NT2/D1 (cell line): ENCODE measurements at regions not wholly inside any gene's neighbourhood (a gene's known extent, or its start where the extent isn't known, plus 50 kb on each side); places are given as distances from the start of the nearest gene placed in this dataset.

Experiments used
- DNase-seq: peaks from one replicate; pipeline ENCODE4 v3.0.0-alpha.2; 2011; ENCODE audit warnings: low read depth, low spot score
- H3K27me3 ChIP-seq: 2 replicates; pipeline ENCODE4 v1.6.0; 2011; ENCODE audit warnings: mild to moderate bottlenecking; ENCODE audit not compliant: insufficient read length, insufficient read depth
- H3K36me3 ChIP-seq: 2 replicates; pipeline ENCODE4 v1.6.1; 2011; ENCODE audit warnings: mild to moderate bottlenecking, low read length, mixed read lengths; ENCODE audit not compliant: insufficient read depth, insufficient read length
- H3K4me1 ChIP-seq: 2 replicates; pipeline ENCODE4 v1.5.1; 2011; ENCODE audit not compliant: insufficient read depth, insufficient read length
- H3K4me3 ChIP-seq: 2 replicates; pipeline ENCODE4 v1.5.1; 2011; ENCODE audit warnings: low read depth; ENCODE audit not compliant: insufficient read length
- H3K9ac ChIP-seq: 2 replicates; pipeline ENCODE4 v1.6.0; 2011; ENCODE audit warnings: low read depth; ENCODE audit not compliant: insufficient read length
- H3K9me3 ChIP-seq: 2 replicates; pipeline ENCODE4 v1.5.1; 2011; ENCODE audit warnings: mild to moderate bottlenecking, low read length; ENCODE audit not compliant: insufficient read depth
- SUZ12 ChIP-seq: IDR thresholded peaks from 2 replicates; pipeline ENCODE4 v1.6.1; 2011; ENCODE audit not compliant: insufficient read length, insufficient read depth; ENCODE audit errors: extremely low read depth
- YY1 ChIP-seq: IDR thresholded peaks from 2 replicates; pipeline ENCODE4 v1.6.1; 2011; ENCODE audit not compliant: insufficient read length, insufficient read depth
- ZNF274 ChIP-seq: IDR thresholded peaks from 2 replicates; pipeline ENCODE4 v1.6.1; 2011; ENCODE audit warnings: mild to moderate bottlenecking, low read depth, low read length

DNA sequence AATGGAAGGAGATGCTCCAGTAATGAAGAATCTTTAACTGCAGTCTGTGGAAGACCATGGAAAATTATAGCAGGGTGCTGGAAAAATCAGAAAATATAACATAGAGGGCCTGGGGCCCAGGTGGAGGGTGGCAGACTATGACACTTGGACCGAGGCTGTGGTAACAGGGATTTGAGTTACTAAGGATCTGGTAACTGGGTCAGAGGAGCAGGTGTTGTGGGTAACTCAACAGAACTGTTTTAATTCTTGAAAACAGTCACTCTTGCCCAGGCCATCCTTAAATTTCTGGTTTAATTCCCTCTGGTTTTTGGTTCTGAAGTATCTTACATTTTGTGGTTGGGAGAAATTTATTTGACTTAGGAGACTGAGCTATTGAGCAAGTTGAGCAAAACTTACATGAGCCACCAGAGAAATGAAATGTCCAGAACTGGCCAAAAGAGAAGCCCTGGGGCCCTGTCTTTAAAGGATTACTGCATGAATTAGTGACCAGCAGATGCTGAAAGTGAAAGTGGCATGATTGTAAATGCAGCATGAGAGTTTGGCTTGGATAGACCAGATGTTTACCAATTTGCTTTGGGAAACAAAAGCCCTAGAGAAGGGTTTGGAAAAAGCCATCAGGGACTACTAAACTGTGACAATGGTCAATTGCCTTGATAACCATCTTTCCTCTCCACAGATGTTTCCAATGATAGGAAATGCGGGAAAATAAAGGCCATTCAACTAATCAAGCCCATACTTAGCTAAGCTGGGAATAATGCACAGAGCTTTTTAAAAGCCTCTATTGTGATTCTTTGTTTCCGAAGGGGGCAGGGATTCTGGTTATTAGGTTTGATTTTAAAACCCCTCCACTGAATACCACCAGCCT, 374.9 kb upstream of the TGFBR2 start:
- Histone ChIP-seq H3K9me3 (no peaks in the 10 kb centered on the region), H3K27me3 (no peaks in the 10 kb centered on the region), H3K9ac (no peak overlapping the region), H3K36me3 (no peaks in the 10 kb centered on the region), H3K4me1 (no peaks in the 10 kb centered on the region), H3K4me3 (no peak overlapping the region)
- no peak for DNase-seq
- TF ChIP-seq ZNF274 (no peak), SUZ12 (no peak), YY1 (no peak)

DNA sequence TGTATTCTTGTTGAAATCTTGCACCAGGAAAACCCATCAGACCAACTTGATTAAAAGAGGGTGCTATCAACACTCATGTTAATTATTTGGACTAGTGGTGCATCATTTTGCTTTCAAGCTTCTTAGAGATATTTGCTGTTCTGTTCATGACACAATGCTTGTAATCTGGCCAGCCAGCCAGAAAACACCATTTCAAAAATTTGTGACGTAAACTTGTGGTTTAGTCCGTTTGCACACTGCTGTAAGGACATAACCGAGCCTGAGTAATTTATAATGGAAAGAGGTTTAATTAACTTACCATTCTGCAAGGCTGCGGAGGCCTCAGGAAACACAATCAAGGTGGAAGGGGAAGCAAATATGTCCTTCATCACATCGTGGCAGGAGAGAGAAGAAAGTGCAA, 374.3 kb upstream of the TGFBR2 start:
- no peak overlapping the region for H3K9ac ChIP-seq
- no peak for DNase-seq
- no peak overlapping the region for H3K4me3 ChIP-seq
- H3K36me3 ChIP-seq = no peaks in the 10 kb centered on the region
- no peaks in the 10 kb centered on the region for H3K27me3 ChIP-seq
- H3K9me3 ChIP-seq = no peaks in the 10 kb centered on the region
- TF ChIP-seq ZNF274 (no peak), SUZ12 (no peak), YY1 (no peak)
- H3K4me1 ChIP-seq = no peaks in the 10 kb centered on the region

DNA sequence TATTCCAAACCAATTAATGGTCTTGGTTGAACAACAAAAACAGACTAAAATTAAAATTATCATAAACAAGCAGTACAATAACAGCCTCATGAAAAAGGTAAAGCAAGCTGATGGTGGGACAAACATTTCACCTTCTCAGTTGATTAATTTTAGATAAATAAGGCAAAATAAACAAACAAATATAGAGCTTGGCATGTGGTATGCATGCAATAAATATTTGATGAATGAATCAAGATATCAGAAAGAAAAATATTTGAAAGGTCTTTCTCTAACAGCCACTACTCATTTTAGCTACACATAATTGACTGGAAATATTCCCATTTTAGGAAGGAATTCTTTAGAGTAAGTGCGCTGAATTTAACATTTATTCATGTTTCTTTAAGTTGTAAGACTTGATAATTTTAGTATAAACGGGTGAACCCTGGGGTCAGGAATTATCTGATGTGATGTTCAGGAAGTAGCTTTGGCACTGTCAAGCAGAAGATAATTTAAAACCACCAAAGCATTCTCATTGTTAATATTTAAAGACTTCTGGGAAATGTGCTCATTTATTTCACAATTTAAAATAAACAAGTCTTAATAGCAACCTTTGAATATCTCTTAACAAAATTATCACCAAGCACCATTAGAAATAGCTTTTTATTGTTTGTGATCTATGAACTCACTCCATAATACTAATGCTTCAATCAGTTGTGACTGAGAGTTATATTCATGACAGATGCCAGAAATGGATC, 372.3 kb upstream of the TGFBR2 start:
- no peaks in the 10 kb centered on the region for H3K36me3 ChIP-seq
- no peak for TF ChIP-seq SUZ12
- TF ChIP-seq YY1 = no peak
- TF ChIP-seq ZNF274 = no peak
- no peak overlapping the region for H3K4me3 ChIP-seq
- no peak for DNase-seq
- no peak overlapping the region for H3K9ac ChIP-seq
- H3K27me3 ChIP-seq = no peaks in the 10 kb centered on the region
- no peaks in the 10 kb centered on the region for H3K4me1 ChIP-seq
- H3K9me3 ChIP-seq = no peaks in the 10 kb centered on the region

DNA sequence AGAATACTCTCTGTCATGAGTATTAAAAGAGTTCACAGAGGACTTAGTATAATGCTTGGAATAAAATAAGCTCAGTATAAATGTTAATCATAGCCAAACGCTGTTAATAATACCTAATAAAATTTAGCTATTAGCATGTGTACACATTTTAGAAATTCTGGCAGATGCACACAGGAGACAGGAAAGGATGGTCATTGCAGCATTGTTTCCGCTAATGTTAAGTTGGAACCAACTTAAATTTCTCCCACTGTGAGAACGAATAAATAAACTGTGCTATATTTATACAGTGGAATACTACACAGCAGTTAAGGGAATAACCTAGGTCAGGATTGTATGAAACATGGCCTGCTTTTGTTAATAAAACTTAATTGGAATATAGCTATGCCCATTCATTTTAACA, 370.4 kb upstream of the TGFBR2 start:
- no peak overlapping the region for H3K9ac ChIP-seq
- no peaks in the 10 kb centered on the region for H3K9me3 ChIP-seq
- no peaks in the 10 kb centered on the region for H3K4me1 ChIP-seq
- no peak overlapping the region for H3K4me3 ChIP-seq
- H3K27me3 ChIP-seq = no peaks in the 10 kb centered on the region
- DNase-seq = no peak
- H3K36me3 ChIP-seq = no peaks in the 10 kb centered on the region
- no peak for TF ChIP-seq SUZ12
- TF ChIP-seq YY1 = no peak
- TF ChIP-seq ZNF274 = no peak

DNA sequence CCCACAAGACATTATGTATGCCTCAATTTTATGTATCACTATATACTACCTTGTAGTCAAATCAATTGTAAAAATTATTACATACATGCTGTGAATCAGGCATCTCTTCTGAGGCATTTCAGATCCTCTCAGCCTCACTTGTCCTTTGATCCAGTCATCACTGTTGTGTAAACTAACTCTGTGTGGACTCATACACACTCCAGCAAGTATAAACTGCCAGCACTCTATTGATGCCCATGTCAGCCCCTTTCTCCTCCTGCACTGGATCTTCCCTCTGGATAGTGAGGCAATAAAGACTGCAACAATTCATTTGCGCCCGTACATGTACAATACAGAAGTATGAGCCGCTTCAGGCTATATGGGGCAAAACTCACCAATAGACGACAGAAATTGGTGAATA, 364.7 kb upstream of the TGFBR2 start:
- H3K9ac ChIP-seq = no peak overlapping the region
- DNase-seq = no peak

DNA sequence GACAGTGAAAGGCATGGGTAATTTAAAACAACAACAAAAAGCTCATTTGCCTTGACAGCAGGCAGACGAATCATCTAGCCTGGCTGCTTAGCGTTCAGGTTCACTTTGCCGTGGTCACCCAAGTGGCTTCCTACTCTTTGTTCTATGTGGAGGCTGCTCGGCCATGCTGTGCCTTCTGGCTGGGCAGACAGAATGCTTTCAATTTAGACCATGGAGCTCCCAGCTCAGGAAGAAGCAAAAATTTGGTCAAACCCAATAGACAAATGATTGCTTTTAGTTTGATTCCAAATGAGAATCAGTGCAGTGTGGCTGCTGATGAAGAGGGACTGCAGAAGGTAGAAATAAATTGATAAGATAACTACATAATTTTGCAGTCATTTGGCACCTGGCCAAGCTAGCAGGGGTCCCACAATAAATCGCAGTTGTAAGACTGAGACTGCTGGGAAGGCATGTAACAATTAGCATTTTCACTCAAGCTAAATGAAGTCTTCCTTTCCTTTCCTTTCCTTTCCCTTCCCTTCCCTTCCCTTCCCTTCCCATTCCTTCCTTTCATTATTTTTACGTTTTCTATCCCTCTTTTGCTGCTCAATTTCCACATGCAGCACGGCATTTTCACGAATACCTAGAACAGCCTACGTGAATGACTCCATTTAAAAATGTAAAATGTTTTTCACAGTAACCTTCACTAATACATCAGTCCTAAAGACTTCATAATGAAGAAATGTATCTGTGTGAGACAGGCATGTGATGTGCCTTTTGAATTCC, 360.4 kb upstream of the TGFBR2 start:
- H3K36me3 ChIP-seq = no peaks in the 10 kb centered on the region

More for the DNA sequence above, 364.7 kb upstream of the TGFBR2 start:
- Histone ChIP-seq H3K36me3 (no peaks in the 10 kb centered on the region), H3K9me3 (no peaks in the 10 kb centered on the region), H3K4me1 (no peaks in the 10 kb centered on the region), H3K4me3 (no peak overlapping the region), H3K27me3 (no peaks in the 10 kb centered on the region)
- TF ChIP-seq SUZ12 = no peak
- no peak for TF ChIP-seq YY1
- no peak for TF ChIP-seq ZNF274

DNA sequence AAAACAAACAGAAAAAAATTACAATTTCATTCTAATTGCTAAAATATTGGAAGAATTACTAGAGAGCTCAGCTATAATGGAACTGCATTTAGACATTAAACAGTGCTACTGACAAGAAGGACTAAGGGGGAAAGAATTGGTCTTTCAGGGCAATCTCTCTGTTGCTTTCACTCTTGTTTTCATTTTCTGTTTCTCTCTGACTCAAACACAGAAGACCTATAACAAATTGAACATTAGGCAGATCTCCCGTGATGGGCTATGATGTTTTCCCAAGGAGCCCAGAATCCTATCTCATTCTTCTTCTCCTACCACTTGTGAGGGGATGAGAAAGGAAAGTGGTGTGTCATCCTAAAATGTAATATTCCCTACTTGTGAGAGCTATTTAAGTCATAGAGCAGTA, 358.0 kb upstream of the TGFBR2 start:
- Histone ChIP-seq H3K9me3 (no peaks in the 10 kb centered on the region), H3K27me3 (no peaks in the 10 kb centered on the region), H3K36me3 (no peaks in the 10 kb centered on the region), H3K9ac (no peak overlapping the region), H3K4me1 (no peaks in the 10 kb centered on the region), H3K4me3 (no peak overlapping the region)
- TF ChIP-seq YY1 = no peak
- TF ChIP-seq ZNF274 = no peak
- TF ChIP-seq SUZ12 = no peak
- DNase-seq = no peak

More for the DNA sequence above, 360.4 kb upstream of the TGFBR2 start:
- no peak for DNase-seq
- H3K27me3 ChIP-seq = no peaks in the 10 kb centered on the region
- H3K9me3 ChIP-seq = no peaks in the 10 kb centered on the region
- H3K4me3 ChIP-seq = no peak overlapping the region
- no peaks in the 10 kb centered on the region for H3K4me1 ChIP-seq
- no peak overlapping the region for H3K9ac ChIP-seq
- TF ChIP-seq ZNF274 (no peak), SUZ12 (no peak), YY1 (no peak)
